HEK293 (cell line): ENCODE measurements at regions not wholly inside any gene's neighbourhood (a gene's known extent, or its start where the extent isn't known, plus 50 kb on each side); places are given as distances from the start of the nearest gene placed in this dataset.
"Not testable (repeated sequence)": the region's sequence is repeated elsewhere in the genome, so short reads cannot be mapped to it uniquely, and the experiment has no call there.

Source experiments
- CTCF ChIP-seq: fragments of 450-650 bp; formaldehyde crosslinking; IDR thresholded peaks from 2 replicates; pipeline ENCODE4 v1.5.1; 2016; ENCODE audit warnings: missing biosample characterization, missing genetic modification characterization
- MZF1 ChIP-seq: fragments of 450-650 bp; formaldehyde crosslinking; IDR thresholded peaks from 2 replicates; pipeline ENCODE4 v1.5.1; 2017; ENCODE audit warnings: missing biosample characterization, missing genetic modification characterization, borderline replicate concordance
- TRIM28 ChIP-seq: IDR thresholded peaks from 2 replicates; pipeline ENCODE4 v1.6.1; 2011; ENCODE audit warnings: low read length, control low read depth, borderline replicate concordance
- ZBTB8A ChIP-seq: fragments of 450-650 bp; formaldehyde crosslinking; IDR thresholded peaks from 2 replicates; pipeline ENCODE4 v1.5.1; 2016; ENCODE audit warnings: missing biosample characterization, missing genetic modification characterization
- ZFP69B ChIP-seq: fragments of 450-650 bp; formaldehyde crosslinking; IDR thresholded peaks from 2 replicates; pipeline ENCODE4 v1.5.1; 2016; ENCODE audit warnings: missing biosample characterization, missing genetic modification characterization
- ZNF114 ChIP-seq: fragments of 450-650 bp; formaldehyde crosslinking; IDR thresholded peaks from 2 replicates; pipeline ENCODE4 v1.5.0; 2017; ENCODE audit warnings: missing biosample characterization, missing genetic modification characterization
- ZNF184 ChIP-seq: fragments of 450-650 bp; IDR thresholded peaks from 2 replicates; pipeline ENCODE4 v1.5.1; 2018; ENCODE audit warnings: missing biosample characterization, mild to moderate bottlenecking, missing genetic modification characterization
- ZNF23 ChIP-seq: fragments of 450-650 bp; formaldehyde crosslinking; IDR thresholded peaks from 2 replicates; pipeline ENCODE4 v1.5.1; 2016; ENCODE audit warnings: missing biosample characterization, missing genetic modification characterization, borderline replicate concordance

- not testable (repeated sequence) for TF ChIP-seq MZF1; CTCF (tag by site-specific recombination); ZNF184; ZFP69B; ZNF23 (tag by site-specific recombination); ZNF114 (tag by site-specific recombination); TRIM28; ZBTB8A (tag by site-specific recombination)
Observed at GRCh38 chrX:153260468-153260867, 61.1 kb downstream of the PNMA6F start.
